ENCODE measurements at regions not wholly inside any gene's neighbourhood (a gene's known extent, or its start where the extent isn't known, plus 50 kb on each side); places are given as distances from the start of the nearest gene placed in this dataset.

DNA sequence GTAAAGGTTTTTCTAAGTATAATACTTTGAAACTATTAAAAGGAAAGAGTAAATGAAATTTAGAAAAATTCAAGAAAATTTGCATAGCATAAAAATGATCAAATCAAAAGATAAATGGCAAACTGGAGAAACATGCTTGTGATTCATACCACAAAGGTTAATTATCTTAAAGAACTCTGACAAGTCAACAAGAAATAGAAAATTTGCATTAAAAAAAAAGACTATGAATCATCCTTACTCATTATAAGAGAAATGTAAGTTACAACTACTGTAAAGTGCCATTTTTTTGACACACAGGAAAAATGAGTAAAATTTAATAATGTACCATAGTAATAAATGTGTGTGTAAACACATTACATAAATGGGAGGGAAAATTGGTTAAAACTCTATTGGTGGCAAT lies 624.4 kb upstream of the C9orf72 start:
- TF ChIP-seq POLR2A (IDR thresholded peaks at IDR 0.05): no peak
- TF ChIP-seq, protein P1, sequence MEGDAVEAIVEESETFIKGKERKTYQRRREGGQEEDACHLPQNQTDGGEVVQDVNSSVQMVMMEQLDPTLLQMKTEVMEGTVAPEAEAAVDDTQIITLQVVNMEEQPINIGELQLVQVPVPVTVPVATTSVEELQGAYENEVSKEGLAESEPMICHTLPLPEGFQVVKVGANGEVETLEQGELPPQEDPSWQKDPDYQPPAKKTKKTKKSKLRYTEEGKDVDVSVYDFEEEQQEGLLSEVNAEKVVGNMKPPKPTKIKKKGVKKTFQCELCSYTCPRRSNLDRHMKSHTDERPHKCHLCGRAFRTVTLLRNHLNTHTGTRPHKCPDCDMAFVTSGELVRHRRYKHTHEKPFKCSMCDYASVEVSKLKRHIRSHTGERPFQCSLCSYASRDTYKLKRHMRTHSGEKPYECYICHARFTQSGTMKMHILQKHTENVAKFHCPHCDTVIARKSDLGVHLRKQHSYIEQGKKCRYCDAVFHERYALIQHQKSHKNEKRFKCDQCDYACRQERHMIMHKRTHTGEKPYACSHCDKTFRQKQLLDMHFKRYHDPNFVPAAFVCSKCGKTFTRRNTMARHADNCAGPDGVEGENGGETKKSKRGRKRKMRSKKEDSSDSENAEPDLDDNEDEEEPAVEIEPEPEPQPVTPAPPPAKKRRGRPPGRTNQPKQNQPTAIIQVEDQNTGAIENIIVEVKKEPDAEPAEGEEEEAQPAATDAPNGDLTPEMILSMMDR (IDR thresholded peaks at IDR 0.05): no peak

Data from lower leg skin (tissue), 3 donors.